ENCODE measurements at regions not wholly inside any gene's neighbourhood (a gene's known extent, or its start where the extent isn't known, plus 50 kb on each side); places are given as distances from the start of the nearest gene placed in this dataset.

GRCh38 chr11:104531894-104532293 lies 366.4 kb downstream of the CASP12 start:
- TF ChIP-seq, protein P1, sequence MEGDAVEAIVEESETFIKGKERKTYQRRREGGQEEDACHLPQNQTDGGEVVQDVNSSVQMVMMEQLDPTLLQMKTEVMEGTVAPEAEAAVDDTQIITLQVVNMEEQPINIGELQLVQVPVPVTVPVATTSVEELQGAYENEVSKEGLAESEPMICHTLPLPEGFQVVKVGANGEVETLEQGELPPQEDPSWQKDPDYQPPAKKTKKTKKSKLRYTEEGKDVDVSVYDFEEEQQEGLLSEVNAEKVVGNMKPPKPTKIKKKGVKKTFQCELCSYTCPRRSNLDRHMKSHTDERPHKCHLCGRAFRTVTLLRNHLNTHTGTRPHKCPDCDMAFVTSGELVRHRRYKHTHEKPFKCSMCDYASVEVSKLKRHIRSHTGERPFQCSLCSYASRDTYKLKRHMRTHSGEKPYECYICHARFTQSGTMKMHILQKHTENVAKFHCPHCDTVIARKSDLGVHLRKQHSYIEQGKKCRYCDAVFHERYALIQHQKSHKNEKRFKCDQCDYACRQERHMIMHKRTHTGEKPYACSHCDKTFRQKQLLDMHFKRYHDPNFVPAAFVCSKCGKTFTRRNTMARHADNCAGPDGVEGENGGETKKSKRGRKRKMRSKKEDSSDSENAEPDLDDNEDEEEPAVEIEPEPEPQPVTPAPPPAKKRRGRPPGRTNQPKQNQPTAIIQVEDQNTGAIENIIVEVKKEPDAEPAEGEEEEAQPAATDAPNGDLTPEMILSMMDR (IDR thresholded peaks at IDR 0.05; ENCODE audit: insufficient read depth, low read length, severe bottlenecking), result no peak
- Histone ChIP-seq H3K4me3 (ENCODE audit: low read depth, low read length) (no peak overlapping the region), H3K36me3 (ENCODE audit: control insufficient read depth, insufficient read depth, low read length) (no peaks in the 10 kb centered on the region), H3K27me3 (ENCODE audit: control insufficient read depth, insufficient read depth, low read length) (no peaks in the 10 kb centered on the region)
- FAIRE-seq, result no peak
- DNase-seq (ENCODE audit: low read depth), result peak; percentile 29

- Histone ChIP-seq H3K27me3 (ENCODE audit: control insufficient read depth, insufficient read depth, low read length) (no peaks in the 10 kb centered on the region), H3K36me3 (ENCODE audit: control insufficient read depth, insufficient read depth, low read length) (no peaks in the 10 kb centered on the region), H3K4me3 (ENCODE audit: low read depth, low read length) (no peak overlapping the region)
- DNase-seq (ENCODE audit: low read depth) (peak; percentile 9), FAIRE-seq (no peak)
- TF ChIP-seq, protein P1 (IDR thresholded peaks at IDR 0.05; ENCODE audit: insufficient read depth, low read length, severe bottlenecking), result peak; percentile 9
Observed at GRCh38 chr11:104531075-104531474, 367.1 kb upstream of the PDGFD start.

DNA sequence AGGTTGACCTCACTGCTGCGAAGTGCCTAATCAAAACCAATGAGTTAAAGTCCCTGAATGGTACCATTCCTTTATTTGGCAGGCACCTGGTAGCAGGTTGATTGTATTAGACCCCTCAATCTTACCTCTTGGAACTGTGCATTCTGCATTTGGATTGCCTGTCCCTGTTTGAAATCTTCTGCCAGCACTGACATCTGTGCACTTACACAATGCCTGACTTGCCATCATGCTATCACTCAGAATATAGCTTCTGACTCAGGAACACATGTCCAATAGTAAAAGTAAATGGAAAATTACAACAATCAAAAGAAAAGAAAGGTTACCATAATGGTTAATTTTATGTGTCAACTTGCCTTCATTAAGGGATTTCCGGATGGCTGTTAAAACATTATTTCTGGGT lies 366.0 kb upstream of the PDGFD start:
- Histone ChIP-seq H3K36me3 (ENCODE audit: control insufficient read depth, insufficient read depth, low read length) (no peaks in the 10 kb centered on the region), H3K4me3 (ENCODE audit: low read depth, low read length) (no peak overlapping the region), H3K27me3 (ENCODE audit: control insufficient read depth, insufficient read depth, low read length) (no peaks in the 10 kb centered on the region)
- TF ChIP-seq, protein P1 (IDR thresholded peaks at IDR 0.05; ENCODE audit: insufficient read depth, low read length, severe bottlenecking), result no peak
- no peak for FAIRE-seq
- no peak for DNase-seq (ENCODE audit: low read depth)

- Histone ChIP-seq H3K27me3 (ENCODE audit: control insufficient read depth, insufficient read depth, low read length) (no peaks in the 10 kb centered on the region), H3K36me3 (ENCODE audit: control insufficient read depth, insufficient read depth, low read length) (no peaks in the 10 kb centered on the region), H3K4me3 (ENCODE audit: low read depth, low read length) (no peak overlapping the region)
- TF ChIP-seq, protein P1 (IDR thresholded peaks at IDR 0.05; ENCODE audit: insufficient read depth, low read length, severe bottlenecking), result no peak
- DNase-seq (ENCODE audit: low read depth) (no peak), FAIRE-seq (no peak)
Observed at GRCh38 chr11:104529213-104529612, 365.3 kb upstream of the PDGFD start.

- no peaks in the 10 kb centered on the region for H3K27me3 ChIP-seq (ENCODE audit: control insufficient read depth, insufficient read depth, low read length)
- H3K36me3 ChIP-seq (ENCODE audit: control insufficient read depth, insufficient read depth, low read length), result no peaks in the 10 kb centered on the region
- DNase-seq (ENCODE audit: low read depth), result no peak
- TF ChIP-seq, protein P1 (IDR thresholded peaks at IDR 0.05; ENCODE audit: insufficient read depth, low read length, severe bottlenecking), result no peak
- H3K4me3 ChIP-seq (ENCODE audit: low read depth, low read length), result no peak overlapping the region
- FAIRE-seq, result no peak
Observed at GRCh38 chr11:104526006-104526405, 362.1 kb upstream of the PDGFD start.

DNA sequence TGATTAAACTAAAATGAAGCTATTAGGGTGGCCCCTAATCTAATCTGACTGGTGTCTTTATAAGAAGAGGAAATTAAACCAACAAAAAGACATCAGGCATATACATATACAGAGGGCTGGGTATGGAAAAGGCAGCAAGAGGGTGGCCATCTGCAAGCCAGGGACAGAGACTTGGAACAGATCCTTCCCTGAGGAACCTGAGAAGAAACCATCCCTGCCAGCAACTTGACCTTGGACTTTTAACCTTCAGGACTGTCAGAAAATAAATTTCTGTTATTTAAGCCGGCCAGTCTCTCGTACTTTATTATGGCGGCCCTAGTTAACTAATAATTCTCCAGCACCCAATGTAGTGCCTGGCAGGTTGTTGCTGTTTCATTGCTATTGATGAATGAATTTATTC lies 361.5 kb upstream of the PDGFD start:
- TF ChIP-seq, protein P1 (IDR thresholded peaks at IDR 0.05; ENCODE audit: insufficient read depth, low read length, severe bottlenecking), result no peak
- DNase-seq (ENCODE audit: low read depth) (no peak), FAIRE-seq (no peak)
- no peaks in the 10 kb centered on the region for H3K36me3 ChIP-seq (ENCODE audit: control insufficient read depth, insufficient read depth, low read length)
- no peaks in the 10 kb centered on the region for H3K27me3 ChIP-seq (ENCODE audit: control insufficient read depth, insufficient read depth, low read length)
- H3K4me3 ChIP-seq (ENCODE audit: low read depth, low read length), result no peak overlapping the region

All from bronchial epithelial cell (primary cell).